ENCODE measurements at regions not wholly inside any gene's neighbourhood (a gene's known extent, or its start where the extent isn't known, plus 50 kb on each side); places are given as distances from the start of the nearest gene placed in this dataset.

GRCh38 chr6:154613137-154613676 lies 102.7 kb upstream of the CNKSR3 start (continued):
- TF ChIP-seq REST (IDR thresholded peaks at IDR 0.05; ENCODE audit: low read depth) (no peak), FOSL1 (IDR thresholded peaks at IDR 0.05; ENCODE audit: low read depth) (no peak), MAX (IDR thresholded peaks at IDR 0.05) (no peak), SIN3A (IDR thresholded peaks at IDR 0.05; ENCODE audit: low read depth) (no peak), RAD21 (IDR thresholded peaks at IDR 0.05; ENCODE audit: low read depth) (no peak), SP1 (IDR thresholded peaks at IDR 0.05; ENCODE audit: low read depth) (no peak), POLR2AphosphoS5 (IDR thresholded peaks at IDR 0.05; ENCODE audit: low read depth, low read length) (no peak), CBX3 (IDR thresholded peaks at IDR 0.05; ENCODE audit: low read depth) (no peak), EGR1 (IDR thresholded peaks at IDR 0.05; ENCODE audit: low read depth) (no peak), TCF7L2 (IDR thresholded peaks at IDR 0.05; ENCODE audit: borderline replicate concordance, extremely low read depth, insufficient read depth, insufficient read length) (no peak)

GRCh38 chr6:154614101-154614500 lies 103.6 kb upstream of the CNKSR3 start:
- no peaks in the 10 kb centered on the region for H3K36me3 ChIP-seq (ENCODE audit: control insufficient read depth in 1 of 2, insufficient read depth in 2 of 2, low read length in 2 of 2)
- H3K4me1 ChIP-seq (ENCODE audit: control insufficient read depth in 1 of 2, insufficient read depth in 2 of 2, low read length in 2 of 2) = peaks cover 5 to 21% of the 10 kb centered on the region in 2 experiments; a peak in 3 of 4 replicates
- H3K9ac ChIP-seq (ENCODE audit: low read length) = no peak overlapping the region
- no peaks in the 10 kb centered on the region for H4K20me1 ChIP-seq (ENCODE audit: insufficient read depth)
- POLR2A ChIA-PET = no interaction called here
- H3K4me2 ChIP-seq (ENCODE audit: low read length) = no peak overlapping the region
- TF ChIP-seq REST (IDR thresholded peaks at IDR 0.05; ENCODE audit: low read depth) (no peak), SRF (IDR thresholded peaks at IDR 0.05; ENCODE audit: low read depth) (no peak), ATF3 (IDR thresholded peaks at IDR 0.05) (no peak), SIN3A (IDR thresholded peaks at IDR 0.05; ENCODE audit: low read depth) (no peak), POLR2A (IDR thresholded peaks at IDR 0.05; ENCODE audit: borderline replicate concordance, extremely low read depth, insufficient read depth, insufficient read length) (no peak), RAD21 (IDR thresholded peaks at IDR 0.05; ENCODE audit: low read depth) (no peak), TCF7L2 (IDR thresholded peaks at IDR 0.05; ENCODE audit: borderline replicate concordance, extremely low read depth, insufficient read depth, insufficient read length) (no peak), FOSL1 (IDR thresholded peaks at IDR 0.05; ENCODE audit: low read depth) (no peak), MAX (IDR thresholded peaks at IDR 0.05) (no peak), JUND (IDR thresholded peaks at IDR 0.05) (no peak), YY1 (IDR thresholded peaks at IDR 0.05; ENCODE audit: extremely low read depth, insufficient replicate concordance, low read depth, low read length) (no peak), CEBPB (IDR thresholded peaks at IDR 0.05; ENCODE audit: low read depth) (no peak), SP1 (IDR thresholded peaks at IDR 0.05; ENCODE audit: low read depth) (no peak), CBX3 (IDR thresholded peaks at IDR 0.05; ENCODE audit: low read depth) (no peak)
- H2AFZ ChIP-seq (ENCODE audit: low read depth, low read length, poor library complexity, severe bottlenecking) = peak overlapping the region; percentile 99
- CTCF ChIA-PET = no interaction called here
- no peak for DNase-seq (ENCODE audit: low read depth, low spot score)
- RAD21 ChIA-PET (ENCODE audit: low non-redundant PET in 1 of 2, low total read pairs in 2 of 2, uncharacterized antibody in 2 of 2, unreplicated experiment in 2 of 2) = no interaction called here
- peaks cover 9% of the 10 kb centered on the region; the same call in 1 of the 2 replicates for H3K9me2 ChIP-seq (ENCODE audit: insufficient read depth)
- H3K4me3 ChIP-seq (replicated peaks in 1 of 2; ENCODE audit: low read depth in 1 of 2, low read length in 2 of 2) = no peak overlapping the region
- intact Hi-C loops (cut with micrococcal nuclease) = no loop called here
- H3K79me2 ChIP-seq (ENCODE audit: insufficient read depth, low read length) = no peaks in the 10 kb centered on the region
- H3K27me3 ChIP-seq (ENCODE audit: insufficient read depth, low read length) = no peaks in the 10 kb centered on the region
- no TSS peak for BruUV-seq (replicated peaks)
- no peak for ATAC-seq
- H3K27ac ChIP-seq (ENCODE audit: low read depth, low read length) = no peak overlapping the region
- no peaks in the 10 kb centered on the region for H3K9me3 ChIP-seq (ENCODE audit: control insufficient read depth in 1 of 2, insufficient read depth in 1 of 2, low read depth in 1 of 2, low read length in 2 of 2)
